ENCODE measurements at regions not wholly inside any gene's neighbourhood (a gene's known extent, or its start where the extent isn't known, plus 50 kb on each side); places are given as distances from the start of the nearest gene placed in this dataset.

- TF ChIP-seq CTCF (IDR thresholded peaks at IDR 0.05), result no peak
- no peak for TF ChIP-seq POLR2A (IDR thresholded peaks at IDR 0.05)
Observed at GRCh38 chr4:75254745-75255144, 259.5 kb downstream of the RCHY1 start.

Measured in right lobe of liver (tissue), 4 donors.